ENCODE measurements at regions not wholly inside any gene's neighbourhood (a gene's known extent, or its start where the extent isn't known, plus 50 kb on each side); places are given as distances from the start of the nearest gene placed in this dataset.

DNA sequence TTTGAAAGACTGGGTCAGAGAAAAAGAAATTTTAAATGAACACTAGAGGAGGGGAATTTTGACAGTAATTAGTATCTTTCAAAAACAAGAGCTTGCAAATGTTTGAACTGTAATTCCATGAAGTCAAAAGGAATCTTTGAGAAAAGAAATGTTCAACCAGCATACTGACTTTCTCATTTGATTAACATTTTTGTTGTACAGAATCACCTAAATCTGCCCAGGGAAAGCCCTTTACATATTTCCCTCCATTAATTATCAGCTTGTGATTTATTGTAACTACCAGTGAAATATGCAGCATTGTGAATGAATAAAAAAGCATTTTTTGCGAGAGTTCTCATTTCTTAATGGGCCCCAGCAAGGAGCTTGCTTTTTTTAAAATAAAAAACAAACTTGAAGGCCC is 61.2 kb upstream of the CCDC91 start:
- H3K27ac Mint-ChIP-seq = no peak overlapping the region
- no CpG with 5 or more reads among the region's 1 CpG for WGBS (ENCODE audit: extremely low coverage, insufficient read length, low lambda C conversion rate)

More for the DNA sequence above, 61.2 kb upstream of the CCDC91 start:
- Histone ChIP-seq H3K56ac (ENCODE audit: insufficient read length, low read depth, low read length) (no peak overlapping the region), H4K5ac (ENCODE audit: insufficient read length, low read depth, low read length) (no peak overlapping the region), H3K4ac (ENCODE audit: low read depth, low read length) (no peak overlapping the region), H3K27me3 (ENCODE audit: insufficient read depth, low read length) (no peaks in the 10 kb centered on the region), H3K9me3 (ENCODE audit: control insufficient read depth, low read depth, low read length) (no peaks in the 10 kb centered on the region), H3K18ac (ENCODE audit: insufficient read length, low read depth, low read length) (no peak overlapping the region), H2AFZ (ENCODE audit: low read length) (no peak overlapping the region), H4K91ac (ENCODE audit: insufficient read length, low read depth, low read length) (no peak overlapping the region), H3K79me1 (ENCODE audit: insufficient read depth, low read depth, low read length, poor library complexity, severe bottlenecking) (no peaks in the 10 kb centered on the region), H3K4me2 (ENCODE audit: insufficient read depth, insufficient read length, low read length) (no peak overlapping the region), H3T11ph (ENCODE audit: low read length) (no peak overlapping the region), H2BK120ac (ENCODE audit: low read depth, low read length, poor library complexity, severe bottlenecking) (no peak overlapping the region), H2BK12ac (ENCODE audit: insufficient read length, low read depth, low read length) (no peak overlapping the region), H2BK15ac (ENCODE audit: low read depth, low read length) (no peak overlapping the region), H2AK5ac (ENCODE audit: insufficient read length, low read length) (no peak overlapping the region), H3K79me2 (ENCODE audit: insufficient read depth, low read length) (no peaks in the 10 kb centered on the region), H2BK20ac (ENCODE audit: low read depth, low read length, poor library complexity, severe bottlenecking) (no peak overlapping the region), H3K23me2 (ENCODE audit: insufficient read length, low read depth, low read length, poor library complexity, severe bottlenecking) (no peaks in the 10 kb centered on the region), H3K23ac (ENCODE audit: insufficient read length, low read depth, low read length) (no peak overlapping the region), H3K14ac (ENCODE audit: insufficient read depth, low read length) (no peak overlapping the region), H3K9ac (ENCODE audit: extremely low read depth, insufficient read length, low read length) (no peak overlapping the region), H4K20me1 (ENCODE audit: control insufficient read depth, insufficient read depth, insufficient read length) (no peaks in the 10 kb centered on the region), H2BK5ac (ENCODE audit: insufficient read length, low read length) (no peak overlapping the region), H3K4me1 (ENCODE audit: insufficient read depth, low read length) (no peaks in the 10 kb centered on the region), H4K8ac (replicated peaks; ENCODE audit: insufficient read length, low read depth, low read length) (no peak overlapping the region), H3K27ac (ENCODE audit: insufficient read length, low read depth, low read length) (no peak overlapping the region)
- DNase-seq = no peak
- Mint-ChIP-seq H3K4me1 (0 out of 4 replicates have a peak, but pooled peaks cover 0 to 2% of the 10 kb centered on the region in 2 experiments), H3K36me3 (ENCODE audit: insufficient read depth in 1 of 3, low read depth in 3 of 3) (no peaks in the 10 kb centered on the region), H3K9me3 (no peaks in the 10 kb centered on the region), H3K4me3 (no peak overlapping the region), H3K27me3 (ENCODE audit: low read depth) (no peaks in the 10 kb centered on the region)
- TF ChIP-seq, protein P1, sequence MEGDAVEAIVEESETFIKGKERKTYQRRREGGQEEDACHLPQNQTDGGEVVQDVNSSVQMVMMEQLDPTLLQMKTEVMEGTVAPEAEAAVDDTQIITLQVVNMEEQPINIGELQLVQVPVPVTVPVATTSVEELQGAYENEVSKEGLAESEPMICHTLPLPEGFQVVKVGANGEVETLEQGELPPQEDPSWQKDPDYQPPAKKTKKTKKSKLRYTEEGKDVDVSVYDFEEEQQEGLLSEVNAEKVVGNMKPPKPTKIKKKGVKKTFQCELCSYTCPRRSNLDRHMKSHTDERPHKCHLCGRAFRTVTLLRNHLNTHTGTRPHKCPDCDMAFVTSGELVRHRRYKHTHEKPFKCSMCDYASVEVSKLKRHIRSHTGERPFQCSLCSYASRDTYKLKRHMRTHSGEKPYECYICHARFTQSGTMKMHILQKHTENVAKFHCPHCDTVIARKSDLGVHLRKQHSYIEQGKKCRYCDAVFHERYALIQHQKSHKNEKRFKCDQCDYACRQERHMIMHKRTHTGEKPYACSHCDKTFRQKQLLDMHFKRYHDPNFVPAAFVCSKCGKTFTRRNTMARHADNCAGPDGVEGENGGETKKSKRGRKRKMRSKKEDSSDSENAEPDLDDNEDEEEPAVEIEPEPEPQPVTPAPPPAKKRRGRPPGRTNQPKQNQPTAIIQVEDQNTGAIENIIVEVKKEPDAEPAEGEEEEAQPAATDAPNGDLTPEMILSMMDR (conservative IDR thresholded peaks at IDR 0.05) = no peak

All from H9 (cell line).